NT2/D1 (cell line): ENCODE measurements at regions not wholly inside any gene's neighbourhood (a gene's known extent, or its start where the extent isn't known, plus 50 kb on each side); places are given as distances from the start of the nearest gene placed in this dataset.

Experiments used
- YY1 ChIP-seq: IDR thresholded peaks from 2 replicates; pipeline ENCODE4 v1.6.1; 2011; ENCODE audit not compliant: insufficient read length, insufficient read depth
- ZNF274 ChIP-seq: IDR thresholded peaks from 2 replicates; pipeline ENCODE4 v1.6.1; 2011; ENCODE audit warnings: mild to moderate bottlenecking, low read depth, low read length

DNA sequence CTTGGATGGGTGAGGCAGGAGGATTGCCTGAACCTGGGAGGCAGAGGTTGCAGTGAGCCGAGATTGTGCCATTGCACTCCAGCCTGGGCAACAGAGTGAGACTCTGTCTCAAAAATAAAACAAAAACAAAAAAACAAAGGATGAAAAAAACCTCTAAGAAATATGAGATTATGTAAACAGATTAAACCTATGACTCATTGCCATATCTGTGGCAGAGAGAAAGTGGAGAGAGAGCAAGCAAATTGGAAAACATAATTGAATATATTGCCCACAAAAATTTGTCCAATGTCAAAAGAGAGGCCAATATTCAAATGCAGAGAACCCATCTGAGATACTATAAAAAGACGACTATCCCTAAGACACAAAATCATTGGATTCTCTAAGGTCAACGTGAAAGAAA lies 1106.0 kb downstream of the OTOL1 start:
- TF ChIP-seq YY1 (no peak), ZNF274 (no peak)
